ENCODE measurements at regions not wholly inside any gene's neighbourhood (a gene's known extent, or its start where the extent isn't known, plus 50 kb on each side); places are given as distances from the start of the nearest gene placed in this dataset.

GRCh38 chr5:124161266-124161665 lies 585.2 kb downstream of the ZNF608 start:
- Histone ChIP-seq H3K27ac (no peak overlapping the region), H3K4me3 (no peak overlapping the region), H3K9me3 (no peaks in the 10 kb centered on the region), H3K27me3 (no peaks in the 10 kb centered on the region), H3K4me1 (peaks cover 7% of the 10 kb centered on the region), H3K36me3 (no peaks in the 10 kb centered on the region)
- TF ChIP-seq POLR2A (IDR thresholded peaks at IDR 0.05) (no peak), EP300 (IDR thresholded peaks at IDR 0.05) (no peak)
- WGBS, result 92% methylated on average over 5 of the region's 5 CpGs
- no peak for DNase-seq (ENCODE audit: low spot score in 2 of 2)

DNA sequence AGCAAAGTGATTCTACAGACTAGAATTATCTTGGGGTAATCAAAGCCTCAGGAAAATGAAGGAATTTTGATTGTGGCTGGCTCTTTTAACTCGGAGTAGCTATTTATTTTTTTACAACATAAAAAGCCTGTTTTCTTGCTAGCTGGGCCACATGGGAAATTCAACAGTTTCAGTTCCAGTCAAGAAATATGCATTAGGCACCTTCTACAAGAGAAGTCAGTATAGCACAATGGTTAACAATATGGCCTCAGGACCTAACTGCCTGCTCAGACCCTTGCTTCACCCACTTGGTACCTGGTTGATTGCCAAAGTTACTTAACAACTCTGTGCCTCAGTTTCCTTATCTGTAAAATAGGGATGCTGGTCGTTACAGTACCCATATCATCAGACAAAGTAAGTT lies 586.2 kb downstream of the ZNF608 start:
- TF ChIP-seq POLR2AphosphoS5 (IDR thresholded peaks at IDR 0.05) (no peak), POLR2A (IDR thresholded peaks at IDR 0.05) (no peak), EP300 (IDR thresholded peaks at IDR 0.05) (no peak)
- TF ChIP-seq, protein P1, sequence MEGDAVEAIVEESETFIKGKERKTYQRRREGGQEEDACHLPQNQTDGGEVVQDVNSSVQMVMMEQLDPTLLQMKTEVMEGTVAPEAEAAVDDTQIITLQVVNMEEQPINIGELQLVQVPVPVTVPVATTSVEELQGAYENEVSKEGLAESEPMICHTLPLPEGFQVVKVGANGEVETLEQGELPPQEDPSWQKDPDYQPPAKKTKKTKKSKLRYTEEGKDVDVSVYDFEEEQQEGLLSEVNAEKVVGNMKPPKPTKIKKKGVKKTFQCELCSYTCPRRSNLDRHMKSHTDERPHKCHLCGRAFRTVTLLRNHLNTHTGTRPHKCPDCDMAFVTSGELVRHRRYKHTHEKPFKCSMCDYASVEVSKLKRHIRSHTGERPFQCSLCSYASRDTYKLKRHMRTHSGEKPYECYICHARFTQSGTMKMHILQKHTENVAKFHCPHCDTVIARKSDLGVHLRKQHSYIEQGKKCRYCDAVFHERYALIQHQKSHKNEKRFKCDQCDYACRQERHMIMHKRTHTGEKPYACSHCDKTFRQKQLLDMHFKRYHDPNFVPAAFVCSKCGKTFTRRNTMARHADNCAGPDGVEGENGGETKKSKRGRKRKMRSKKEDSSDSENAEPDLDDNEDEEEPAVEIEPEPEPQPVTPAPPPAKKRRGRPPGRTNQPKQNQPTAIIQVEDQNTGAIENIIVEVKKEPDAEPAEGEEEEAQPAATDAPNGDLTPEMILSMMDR (IDR thresholded peaks at IDR 0.05), result no peak
- DNase-seq (ENCODE audit: low spot score in 2 of 2), result no peak
- 70% methylated on average over 2 of the region's 2 CpGs for WGBS
- no peak overlapping the region for H3K4me3 ChIP-seq
- peaks cover 7% of the 10 kb centered on the region for H3K4me1 ChIP-seq
- no peaks in the 10 kb centered on the region for H3K36me3 ChIP-seq
- H3K27ac ChIP-seq, result no peak overlapping the region
- peaks cover 4% of the 10 kb centered on the region for H3K9me3 ChIP-seq
- no peaks in the 10 kb centered on the region for H3K27me3 ChIP-seq

GRCh38 chr5:124157320-124157719 lies 589.1 kb downstream of the ZNF608 start:
- H3K4me3 ChIP-seq, result no peak overlapping the region
- WGBS, result 55% methylated on average over 2 of the region's 2 CpGs
- no peaks in the 10 kb centered on the region for H3K27me3 ChIP-seq
- DNase-seq (ENCODE audit: low spot score in 2 of 2), result no peak
- H3K4me1 ChIP-seq, result peaks cover 4% of the 10 kb centered on the region
- H3K9me3 ChIP-seq, result peaks cover 14% of the 10 kb centered on the region
- no peaks in the 10 kb centered on the region for H3K36me3 ChIP-seq
- H3K27ac ChIP-seq, result no peak overlapping the region
- TF ChIP-seq, protein P1 (IDR thresholded peaks at IDR 0.05), result no peak
- TF ChIP-seq EP300 (IDR thresholded peaks at IDR 0.05), result no peak
- no peak for TF ChIP-seq POLR2AphosphoS5 (IDR thresholded peaks at IDR 0.05)
- TF ChIP-seq POLR2A (IDR thresholded peaks at IDR 0.05), result no peak

- no peak for DNase-seq (ENCODE audit: low spot score in 2 of 2)
- no peak overlapping the region for H3K4me3 ChIP-seq
- 18% methylated on average over 4 of the region's 4 CpGs for WGBS
- H3K27me3 ChIP-seq, result no peaks in the 10 kb centered on the region
- H3K36me3 ChIP-seq, result no peaks in the 10 kb centered on the region
- no peak overlapping the region for H3K27ac ChIP-seq
- peaks cover 14% of the 10 kb centered on the region for H3K9me3 ChIP-seq
- TF ChIP-seq, protein P1 (IDR thresholded peaks at IDR 0.05), result no peak
- TF ChIP-seq POLR2AphosphoS5 (IDR thresholded peaks at IDR 0.05) (no peak), POLR2A (IDR thresholded peaks at IDR 0.05) (no peak), EP300 (IDR thresholded peaks at IDR 0.05) (no peak)
- peaks cover 4% of the 10 kb centered on the region for H3K4me1 ChIP-seq
Observed at GRCh38 chr5:124156415-124156996, 589.9 kb downstream of the ZNF608 start.

GRCh38 chr5:124154714-124155113 lies 591.7 kb downstream of the ZNF608 start:
- TF ChIP-seq, protein P1 (IDR thresholded peaks at IDR 0.05), result no peak
- TF ChIP-seq POLR2AphosphoS5 (IDR thresholded peaks at IDR 0.05), result no peak
- TF ChIP-seq EP300 (IDR thresholded peaks at IDR 0.05), result no peak
- TF ChIP-seq POLR2A (IDR thresholded peaks at IDR 0.05), result no peak
- H3K36me3 ChIP-seq, result no peaks in the 10 kb centered on the region
- no peak overlapping the region for H3K4me3 ChIP-seq
- peaks cover 4% of the 10 kb centered on the region for H3K4me1 ChIP-seq
- H3K27me3 ChIP-seq, result no peaks in the 10 kb centered on the region
- H3K9me3 ChIP-seq, result peaks cover 18% of the 10 kb centered on the region
- H3K27ac ChIP-seq, result no peak overlapping the region
- no peak for DNase-seq (ENCODE audit: low spot score in 2 of 2)
- WGBS, result 43% methylated on average over 1 of the region's 1 CpG

- Histone ChIP-seq H3K4me1 (peaks cover 4% of the 10 kb centered on the region), H3K9me3 (peaks cover 20% of the 10 kb centered on the region), H3K27me3 (no peaks in the 10 kb centered on the region), H3K27ac (no peak overlapping the region), H3K4me3 (no peak overlapping the region), H3K36me3 (no peaks in the 10 kb centered on the region)
- DNase-seq (ENCODE audit: low spot score in 2 of 2), result no peak
- TF ChIP-seq POLR2A (IDR thresholded peaks at IDR 0.05) (no peak), EP300 (IDR thresholded peaks at IDR 0.05) (no peak)
- TF ChIP-seq, protein P1 (IDR thresholded peaks at IDR 0.05), result no peak
- 76% methylated on average over 1 of the region's 1 CpG for WGBS
Observed at GRCh38 chr5:124153588-124153987, 592.9 kb downstream of the ZNF608 start.
